ENCODE measurements at regions not wholly inside any gene's neighbourhood (a gene's known extent, or its start where the extent isn't known, plus 50 kb on each side); places are given as distances from the start of the nearest gene placed in this dataset.

- H4K20me1 ChIP-seq (ENCODE audit: insufficient read depth, low read length) = no peaks in the 10 kb centered on the region
- no peak overlapping the region for H3K9ac ChIP-seq (ENCODE audit: low read length)
- H3K27me3 ChIP-seq (ENCODE audit: insufficient read depth, low read length) = no peaks in the 10 kb centered on the region
- H3K79me2 ChIP-seq (ENCODE audit: insufficient read depth, low read length) = no peaks in the 10 kb centered on the region
- no peak overlapping the region for H3K4me2 ChIP-seq (ENCODE audit: low read length)
- no peaks in the 10 kb centered on the region for H3F3A ChIP-seq (ENCODE audit: insufficient read depth, low read length)
- no peak overlapping the region for H3K27ac ChIP-seq (ENCODE audit: low read depth, low read length, poor library complexity, severe bottlenecking)
- TF ChIP-seq, protein P1, sequence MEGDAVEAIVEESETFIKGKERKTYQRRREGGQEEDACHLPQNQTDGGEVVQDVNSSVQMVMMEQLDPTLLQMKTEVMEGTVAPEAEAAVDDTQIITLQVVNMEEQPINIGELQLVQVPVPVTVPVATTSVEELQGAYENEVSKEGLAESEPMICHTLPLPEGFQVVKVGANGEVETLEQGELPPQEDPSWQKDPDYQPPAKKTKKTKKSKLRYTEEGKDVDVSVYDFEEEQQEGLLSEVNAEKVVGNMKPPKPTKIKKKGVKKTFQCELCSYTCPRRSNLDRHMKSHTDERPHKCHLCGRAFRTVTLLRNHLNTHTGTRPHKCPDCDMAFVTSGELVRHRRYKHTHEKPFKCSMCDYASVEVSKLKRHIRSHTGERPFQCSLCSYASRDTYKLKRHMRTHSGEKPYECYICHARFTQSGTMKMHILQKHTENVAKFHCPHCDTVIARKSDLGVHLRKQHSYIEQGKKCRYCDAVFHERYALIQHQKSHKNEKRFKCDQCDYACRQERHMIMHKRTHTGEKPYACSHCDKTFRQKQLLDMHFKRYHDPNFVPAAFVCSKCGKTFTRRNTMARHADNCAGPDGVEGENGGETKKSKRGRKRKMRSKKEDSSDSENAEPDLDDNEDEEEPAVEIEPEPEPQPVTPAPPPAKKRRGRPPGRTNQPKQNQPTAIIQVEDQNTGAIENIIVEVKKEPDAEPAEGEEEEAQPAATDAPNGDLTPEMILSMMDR (IDR thresholded peaks at IDR 0.05; ENCODE audit: low read length) = no peak
- TF ChIP-seq EZH2 (IDR thresholded peaks at IDR 0.05; ENCODE audit: borderline replicate concordance, low read length) = no peak
- H3K4me1 ChIP-seq (ENCODE audit: insufficient read depth, low read length, severe bottlenecking) = no peaks in the 10 kb centered on the region
- no peak overlapping the region for H3K4me3 ChIP-seq (ENCODE audit: low read depth, low read length, poor library complexity, severe bottlenecking)
- no peaks in the 10 kb centered on the region for H3K36me3 ChIP-seq (ENCODE audit: insufficient read depth, low read length)
- H3K9me2 ChIP-seq (ENCODE audit: low read depth, low read length) = no peaks in the 10 kb centered on the region
- no peak overlapping the region for H2AFZ ChIP-seq (ENCODE audit: low read length)
- no peaks in the 10 kb centered on the region for H3K9me3 ChIP-seq (ENCODE audit: low read length)
These were observed 321.0 kb downstream of the AGTPBP1 start for GRCh38 chr9:85420750-85421149.

GRCh38 chr9:85417674-85418073 is 324.1 kb downstream of the AGTPBP1 start:
- Histone ChIP-seq H3K79me2 (ENCODE audit: insufficient read depth, low read length) (no peaks in the 10 kb centered on the region), H3K27ac (ENCODE audit: low read depth, low read length, poor library complexity, severe bottlenecking) (no peak overlapping the region), H3K36me3 (ENCODE audit: insufficient read depth, low read length) (no peaks in the 10 kb centered on the region), H3F3A (ENCODE audit: insufficient read depth, low read length) (no peaks in the 10 kb centered on the region), H3K4me2 (ENCODE audit: low read length) (no peak overlapping the region), H3K4me1 (ENCODE audit: insufficient read depth, low read length, severe bottlenecking) (no peaks in the 10 kb centered on the region), H3K27me3 (ENCODE audit: insufficient read depth, low read length) (0 out of 2 replicates have a peak, but pooled peaks cover 5% of the 10 kb centered on the region), H3K9ac (ENCODE audit: low read length) (no peak overlapping the region), H3K9me3 (ENCODE audit: low read length) (no peaks in the 10 kb centered on the region), H2AFZ (ENCODE audit: low read length) (no peak overlapping the region), H3K9me2 (ENCODE audit: low read depth, low read length) (no peaks in the 10 kb centered on the region), H3K4me3 (ENCODE audit: low read depth, low read length, poor library complexity, severe bottlenecking) (no peak overlapping the region), H4K20me1 (ENCODE audit: insufficient read depth, low read length) (no peaks in the 10 kb centered on the region)
- TF ChIP-seq, protein P1 (IDR thresholded peaks at IDR 0.05; ENCODE audit: low read length) = no peak
- TF ChIP-seq EZH2 (IDR thresholded peaks at IDR 0.05; ENCODE audit: borderline replicate concordance, low read length) = no peak

DNA sequence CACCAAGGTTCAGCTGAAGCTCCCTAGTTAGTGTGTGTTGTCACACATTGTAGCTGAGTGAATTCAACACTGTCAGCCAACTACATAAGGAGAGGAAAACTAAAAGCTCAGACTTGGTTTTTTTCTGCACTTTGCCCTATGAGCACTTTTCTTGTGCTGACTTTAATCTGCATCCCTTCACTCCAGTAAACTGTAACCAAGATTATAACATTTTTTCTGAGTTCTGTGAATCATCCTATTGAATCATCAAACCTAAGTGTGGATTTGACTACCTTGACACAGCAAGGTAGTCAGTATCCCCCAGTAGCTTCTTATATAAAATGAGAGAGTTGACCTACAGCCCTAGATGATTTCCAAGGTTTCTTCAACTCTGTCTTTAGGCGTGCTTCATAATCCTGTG is 325.0 kb downstream of the AGTPBP1 start:
- Histone ChIP-seq H3K4me1 (ENCODE audit: insufficient read depth, low read length, severe bottlenecking) (no peaks in the 10 kb centered on the region), H2AFZ (ENCODE audit: low read length) (no peak overlapping the region), H3K9me2 (ENCODE audit: low read depth, low read length) (no peaks in the 10 kb centered on the region), H3K4me2 (ENCODE audit: low read length) (no peak overlapping the region), H3K27me3 (ENCODE audit: insufficient read depth, low read length) (0 out of 2 replicates have a peak, but pooled peaks cover 5% of the 10 kb centered on the region), H3K9ac (ENCODE audit: low read length) (no peak overlapping the region), H4K20me1 (ENCODE audit: insufficient read depth, low read length) (no peaks in the 10 kb centered on the region), H3F3A (ENCODE audit: insufficient read depth, low read length) (no peaks in the 10 kb centered on the region), H3K79me2 (ENCODE audit: insufficient read depth, low read length) (no peaks in the 10 kb centered on the region), H3K9me3 (ENCODE audit: low read length) (no peaks in the 10 kb centered on the region), H3K27ac (ENCODE audit: low read depth, low read length, poor library complexity, severe bottlenecking) (no peak overlapping the region), H3K4me3 (ENCODE audit: low read depth, low read length, poor library complexity, severe bottlenecking) (no peak overlapping the region), H3K36me3 (ENCODE audit: insufficient read depth, low read length) (no peaks in the 10 kb centered on the region)
- TF ChIP-seq EZH2 (IDR thresholded peaks at IDR 0.05; ENCODE audit: borderline replicate concordance, low read length) = no peak

GRCh38 chr9:85414390-85414789 is 327.4 kb downstream of the AGTPBP1 start:
- H3K36me3 ChIP-seq (ENCODE audit: insufficient read depth, low read length) = no peaks in the 10 kb centered on the region
- no peak overlapping the region for H3K9ac ChIP-seq (ENCODE audit: low read length)
- no peaks in the 10 kb centered on the region for H4K20me1 ChIP-seq (ENCODE audit: insufficient read depth, low read length)
- no peak overlapping the region for H2AFZ ChIP-seq (ENCODE audit: low read length)
- H3K4me1 ChIP-seq (ENCODE audit: insufficient read depth, low read length, severe bottlenecking) = no peaks in the 10 kb centered on the region
- H3K4me2 ChIP-seq (ENCODE audit: low read length) = no peak overlapping the region
- no peaks in the 10 kb centered on the region for H3K9me2 ChIP-seq (ENCODE audit: low read depth, low read length)
- no peaks in the 10 kb centered on the region for H3K9me3 ChIP-seq (ENCODE audit: low read length)
- no peak overlapping the region for H3K4me3 ChIP-seq (ENCODE audit: low read depth, low read length, poor library complexity, severe bottlenecking)
- no peak for TF ChIP-seq EZH2 (IDR thresholded peaks at IDR 0.05; ENCODE audit: borderline replicate concordance, low read length)
- TF ChIP-seq, protein P1 (IDR thresholded peaks at IDR 0.05; ENCODE audit: low read length) = no peak
- H3K27me3 ChIP-seq (ENCODE audit: insufficient read depth, low read length) = 0 out of 2 replicates have a peak, but pooled peaks cover 5% of the 10 kb centered on the region
- H3K79me2 ChIP-seq (ENCODE audit: insufficient read depth, low read length) = no peaks in the 10 kb centered on the region
- H3F3A ChIP-seq (ENCODE audit: insufficient read depth, low read length) = no peaks in the 10 kb centered on the region
- H3K27ac ChIP-seq (ENCODE audit: low read depth, low read length, poor library complexity, severe bottlenecking) = no peak overlapping the region
